HEK293T (cell line): ENCODE measurements at regions not wholly inside any gene's neighbourhood (a gene's known extent, or its start where the extent isn't known, plus 50 kb on each side); places are given as distances from the start of the nearest gene placed in this dataset.
A peak's percentile ranks its signal among the peaks of the same experiment; 100 is the strongest.

Source experiments
- CTCF ChIA-PET: fragments of 350-600 bp; formaldehyde crosslinking; extraction: SDS; loops from one replicate; lab custom pipeline; 2021; ENCODE audit warnings: antibody characterized with exemption, inconsistent platforms; lab: Yijun Ruan, JAX
- POLR2A ChIA-PET: fragments of 350-600 bp; formaldehyde crosslinking; extraction: SDS; loops from one replicate; lab custom pipeline; 2020; ENCODE audit warnings: antibody characterized with exemption, inconsistent platforms; lab: Yijun Ruan, JAX
- DNase-seq: peaks from one replicate; pipeline ENCODE4 v3.0.0; 2012; ENCODE audit warnings: mixed read lengths; ENCODE audit errors: extremely low spot score
- ARNT ChIP-seq: fragments of 450-650 bp; IDR thresholded peaks from 2 replicates; pipeline ENCODE4 v1.6.1; 2017; ENCODE audit warnings: mild to moderate bottlenecking
- BHLHE40 ChIP-seq: fragments of 450-650 bp; IDR thresholded peaks from 2 replicates; pipeline ENCODE4 v1.6.1; 2016; ENCODE audit warnings: mild to moderate bottlenecking, moderate library complexity, borderline replicate concordance
- CTBP1 ChIP-seq: fragments of 450-650 bp; IDR thresholded peaks from 2 replicates; pipeline ENCODE4 v1.6.1; 2016; ENCODE audit warnings: borderline replicate concordance
- ELF4 ChIP-seq: fragments of 450-650 bp; IDR thresholded peaks from 2 replicates; pipeline ENCODE4 v1.6.1; 2017; ENCODE audit warnings: antibody characterized with exemption
- FOXA1 ChIP-seq: fragments of 450-650 bp; IDR thresholded peaks from 2 replicates; pipeline ENCODE4 v1.6.1; 2016; ENCODE audit warnings: mild to moderate bottlenecking
- FOXK2 ChIP-seq: fragments of 450-650 bp; IDR thresholded peaks from 2 replicates; pipeline ENCODE4 v1.6.1; 2016; ENCODE audit warnings: mild to moderate bottlenecking
- HDGF ChIP-seq: fragments of 450-650 bp; IDR thresholded peaks from 2 replicates; pipeline ENCODE4 v1.6.1; 2017; ENCODE audit warnings: antibody characterized with exemption, borderline replicate concordance
- L3MBTL2 ChIP-seq: fragments of 450-650 bp; conservative IDR thresholded peaks from 2 replicates; pipeline ENCODE4 v1.6.1; 2016; ENCODE audit warnings: mild to moderate bottlenecking
- LEF1 ChIP-seq: fragments of 450-650 bp; IDR thresholded peaks from 2 replicates; pipeline ENCODE4 v1.6.1; 2017; ENCODE audit warnings: mild to moderate bottlenecking, borderline replicate concordance
- NFRKB ChIP-seq: fragments of 450-650 bp; IDR thresholded peaks from 2 replicates; pipeline ENCODE4 v1.6.1; 2016; ENCODE audit warnings: mild to moderate bottlenecking, moderate library complexity
- SP1 ChIP-seq: fragments of 450-650 bp; IDR thresholded peaks from 2 replicates; pipeline ENCODE4 v1.6.1; 2017
- SUZ12 ChIP-seq: fragments of 450-650 bp; IDR thresholded peaks from 2 replicates; pipeline ENCODE4 v1.6.1; 2016; ENCODE audit warnings: mild to moderate bottlenecking
- TARDBP ChIP-seq: fragments of 450-650 bp; IDR thresholded peaks from 2 replicates; pipeline ENCODE4 v1.6.1; 2016
- ZNF384 ChIP-seq: fragments of 450-650 bp; IDR thresholded peaks from 2 replicates; pipeline ENCODE4 v1.6.1; 2016
- TF ChIP-seq, protein P1 (sequence below): fragments of 450-650 bp; IDR thresholded peaks from 2 replicates; pipeline ENCODE4 v1.6.1; 2016

DNA sequence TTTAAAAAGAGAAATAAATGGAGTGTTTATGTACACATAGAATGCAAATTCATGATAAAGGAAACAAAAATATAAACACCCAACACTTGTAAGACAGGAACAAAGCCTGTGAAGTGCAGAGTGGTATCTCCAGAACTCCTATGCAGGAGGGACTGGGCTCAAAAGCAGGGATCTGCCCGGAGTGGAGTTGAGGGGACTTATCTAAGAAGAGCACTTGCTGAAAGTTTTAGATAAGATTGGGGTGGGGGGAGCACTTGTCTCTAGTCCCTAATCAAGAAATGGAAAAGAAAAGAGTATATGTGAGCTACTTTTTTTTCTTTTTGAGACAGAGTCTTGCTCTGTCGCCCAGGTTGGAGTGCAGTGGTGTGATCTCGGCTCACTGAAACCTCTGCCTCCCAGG lies 840.4 kb downstream of the MAT2B start:
- ChIA-PET POLR2A (interaction anchor here (0.9 kb wide), 1 partner anchor 12 kb away, joined by 3 read pairs; no protein-coding TSS in a partner anchor), CTCF (no interaction called here)
- no peak for DNase-seq
- TF ChIP-seq ZNF384 (no peak), CTBP1 (no peak), HDGF (no peak), L3MBTL2 (no peak), NFRKB (no peak), LEF1 (no peak), FOXA1 (no peak), ARNT (no peak), BHLHE40 (no peak), TARDBP (no peak), FOXK2 (no peak), SP1 (no peak)

DNA sequence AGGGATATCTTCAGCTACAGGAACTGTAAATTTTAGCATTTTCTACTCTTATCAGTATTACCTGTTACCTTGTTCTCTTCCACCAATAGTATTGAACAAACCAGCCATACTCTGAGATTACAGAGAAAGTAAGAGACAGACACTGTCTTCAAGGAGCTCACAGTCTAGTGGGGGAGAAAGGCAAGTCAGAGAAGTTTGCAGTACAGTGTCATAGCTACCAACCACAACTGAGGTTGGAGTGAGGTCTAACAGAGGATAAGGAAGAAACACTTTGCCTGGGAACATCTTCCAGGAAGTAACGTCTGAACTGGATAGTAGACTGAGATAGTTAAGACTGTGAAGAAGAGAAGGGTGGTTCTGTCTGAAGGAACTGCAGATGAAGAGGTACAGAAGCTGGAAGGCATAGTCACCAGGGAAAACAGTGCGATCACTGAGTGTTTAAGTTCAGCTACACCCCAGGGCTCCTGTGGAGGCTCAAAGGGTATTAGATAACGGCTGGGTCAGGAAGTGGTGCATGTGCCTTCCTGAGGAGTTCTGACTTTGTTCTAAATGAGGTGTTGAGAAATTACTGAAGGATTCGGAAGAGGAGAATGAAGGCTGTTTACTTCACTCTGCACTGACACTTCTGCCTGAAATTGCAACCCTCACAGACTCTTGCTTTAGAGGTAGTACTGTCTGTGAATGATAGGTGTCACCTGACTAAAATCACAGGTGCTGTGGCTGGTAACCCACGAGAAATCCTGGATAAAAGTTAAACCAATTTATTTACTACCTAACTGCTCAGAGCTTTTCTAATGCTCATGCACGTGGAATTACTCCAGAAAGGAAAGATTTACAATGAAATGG lies 841.6 kb downstream of the MAT2B start:
- no peak for DNase-seq
- no peak for TF ChIP-seq FOXA1
- no peak for TF ChIP-seq ARNT
- no peak for TF ChIP-seq HDGF
- no peak for TF ChIP-seq CTBP1
- TF ChIP-seq, protein P1, sequence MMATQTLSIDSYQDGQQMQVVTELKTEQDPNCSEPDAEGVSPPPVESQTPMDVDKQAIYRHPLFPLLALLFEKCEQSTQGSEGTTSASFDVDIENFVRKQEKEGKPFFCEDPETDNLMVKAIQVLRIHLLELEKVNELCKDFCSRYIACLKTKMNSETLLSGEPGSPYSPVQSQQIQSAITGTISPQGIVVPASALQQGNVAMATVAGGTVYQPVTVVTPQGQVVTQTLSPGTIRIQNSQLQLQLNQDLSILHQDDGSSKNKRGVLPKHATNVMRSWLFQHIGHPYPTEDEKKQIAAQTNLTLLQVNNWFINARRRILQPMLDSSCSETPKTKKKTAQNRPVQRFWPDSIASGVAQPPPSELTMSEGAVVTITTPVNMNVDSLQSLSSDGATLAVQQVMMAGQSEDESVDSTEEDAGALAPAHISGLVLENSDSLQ = no peak
- no peak for TF ChIP-seq ZNF384
- TF ChIP-seq FOXK2 = no peak
- TF ChIP-seq SUZ12 = no peak
- POLR2A ChIA-PET = interaction anchor here (0.9 to 1.1 kb wide), 2 partner anchors 11 to 62 kb away, joined by 3 read pairs; no protein-coding TSS in a partner anchor
- CTCF ChIA-PET = no interaction called here

DNA sequence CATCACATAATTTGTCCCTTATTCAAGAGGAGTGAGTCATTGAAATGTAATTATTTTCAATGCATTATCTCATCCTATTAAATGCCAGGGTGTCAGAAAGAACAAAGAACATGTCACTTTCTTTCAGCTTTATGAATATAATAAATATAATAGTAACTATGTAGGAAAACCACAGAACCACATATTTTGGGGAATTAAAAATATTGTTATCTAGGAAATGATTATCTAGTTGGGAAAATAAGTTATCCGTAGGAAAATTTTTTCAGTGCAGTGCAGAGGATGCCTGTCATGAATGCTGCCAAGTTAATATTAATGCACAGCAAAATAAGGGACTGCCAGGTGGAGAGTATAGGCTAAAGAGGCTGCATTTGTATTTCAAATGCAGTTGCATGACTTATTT lies 844.8 kb downstream of the MAT2B start:
- no peak for DNase-seq
- no peak for TF ChIP-seq FOXK2
- TF ChIP-seq L3MBTL2 = no peak
- TF ChIP-seq ARNT = no peak
- TF ChIP-seq LEF1 = no peak
- TF ChIP-seq ZNF384 = no peak
- TF ChIP-seq, protein P1 = no peak
- no peak for TF ChIP-seq NFRKB
- no peak for TF ChIP-seq SUZ12
- TF ChIP-seq TARDBP = no peak
- TF ChIP-seq FOXA1 = no peak
- ChIA-PET CTCF (interaction anchor here (1.3 to 2.2 kb wide), 2 partner anchors 10 to 14 kb away, joined by 3 to 10 read pairs; no protein-coding TSS in a partner anchor), POLR2A (no interaction called here)

DNA sequence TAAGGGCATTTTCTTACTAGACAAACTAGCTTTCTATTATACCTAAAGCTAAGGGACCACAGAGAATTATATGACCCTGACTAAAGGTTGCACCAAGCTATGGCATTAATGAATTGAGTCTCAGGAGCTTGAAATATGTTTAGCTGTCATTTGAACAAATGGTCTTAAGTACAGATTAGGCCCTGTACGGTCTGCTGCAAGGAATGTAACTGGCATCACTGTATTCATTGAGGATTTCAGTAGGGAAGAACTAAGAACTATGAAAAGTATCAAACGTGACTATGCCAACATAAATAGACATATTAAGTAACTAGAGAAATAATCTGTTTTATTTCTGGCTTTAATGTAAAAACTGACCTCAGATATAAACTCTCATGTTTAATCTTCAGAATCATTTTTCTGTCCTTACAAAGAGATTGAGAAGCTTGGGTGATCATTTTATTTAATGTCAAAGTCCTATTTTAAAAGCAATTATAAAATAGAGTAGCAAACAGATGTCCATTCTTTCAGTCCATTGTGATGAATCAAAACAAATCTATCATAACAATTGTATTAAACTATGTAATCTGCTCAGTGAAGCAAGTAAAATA lies 845.9 kb downstream of the MAT2B start:
- CTCF ChIA-PET = interaction anchor here (2.2 kb wide), 1 partner anchor 11 kb away, joined by 10 read pairs; no protein-coding TSS in a partner anchor
- POLR2A ChIA-PET = no interaction called here
- TF ChIP-seq TARDBP = no peak
- no peak for TF ChIP-seq NFRKB
- DNase-seq = no peak

GRCh38 chr5:164352695-164353094 lies 847.3 kb downstream of the MAT2B start:
- CTCF ChIA-PET = interaction anchor here (2.2 kb wide), 1 partner anchor 12 kb away, joined by 10 read pairs; no protein-coding TSS in a partner anchor
- POLR2A ChIA-PET = no interaction called here
- TF ChIP-seq TARDBP (no peak), L3MBTL2 (no peak), CTBP1 (no peak), NFRKB (no peak), FOXK2 (no peak), ARNT (no peak), ELF4 (no peak), SUZ12 (no peak), SP1 (no peak)
- no peak for DNase-seq

GRCh38 chr5:164353155-164353554 lies 847.7 kb downstream of the MAT2B start:
- peak; percentile 37 for DNase-seq
- TF ChIP-seq ZNF384 = no peak
- TF ChIP-seq, protein P1 = peak; percentile 84
- peak; percentile 72 for TF ChIP-seq CTBP1
- TF ChIP-seq LEF1 = no peak
- POLR2A ChIA-PET = no interaction called here
- CTCF ChIA-PET = no interaction called here
